IMR-90 (cell line): ENCODE measurements at regions not wholly inside any gene's neighbourhood (a gene's known extent, or its start where the extent isn't known, plus 50 kb on each side); places are given as distances from the start of the nearest gene placed in this dataset.

Source experiments
- ATAC-seq: fragments of 200-7000 bp; cut with Tn5 transposase; 2 replicates; pipeline ENCODE4 v1.9.1; 2020; ENCODE audit warnings: low read depth, mild to moderate bottlenecking, moderate library complexity
- BruUV-seq: library from RNA; stranded (reverse); fragments of 400-500 nt; replicated peaks from 2 replicates; lab custom pipeline; 2021; lab: Mats Ljungman, UMichigan
- CTCF ChIA-PET: fragments of 300-600 bp; formaldehyde crosslinking; extraction: SDS; loops from one replicate; lab custom pipeline; 2021; ENCODE audit warnings: antibody characterized with exemption; lab: Yijun Ruan, JAX
- POLR2A ChIA-PET: fragments of 300-600 bp; sonication (Branson Sonifier 250); formaldehyde crosslinking; loops from one replicate; lab custom pipeline; 2022; ENCODE audit warnings: antibody characterized with exemption; ENCODE audit not compliant: unreplicated experiment; lab: Charles Lee
- DNase-seq: peaks from one replicate; pipeline ENCODE4 v3.0.0; 2013
- H2AFZ ChIP-seq: replicated peaks from 2 replicates; pipeline ENCODE3; 2013; ENCODE audit warnings: low read length, mild to moderate bottlenecking; ENCODE audit not compliant: poor library complexity
- H2AK5ac ChIP-seq: 2 replicates; pipeline ENCODE4 v1.6.1; 2013; ENCODE audit warnings: low read depth, low read length, inconsistent platforms
- H2AK9ac ChIP-seq: replicated peaks from 2 replicates; pipeline ENCODE3; 2013; ENCODE audit warnings: mild to moderate bottlenecking, low read depth, low read length, moderate library complexity; ENCODE audit not compliant: poor library complexity
- H2BK120ac ChIP-seq: 2 replicates; pipeline ENCODE4 v1.6.1; 2013; ENCODE audit warnings: low read depth, low read length, inconsistent platforms
- H2BK15ac ChIP-seq: 3 replicates; pipeline ENCODE4 v1.6.1; 2013; ENCODE audit warnings: low read depth, low read length, inconsistent platforms
- H2BK20ac ChIP-seq: 2 replicates; pipeline ENCODE4 v1.6.1; 2013; ENCODE audit warnings: low read depth, mild to moderate bottlenecking, inconsistent platforms, low read length, moderate library complexity
- H2BK5ac ChIP-seq: 2 replicates; pipeline ENCODE4 v1.6.1; 2013; ENCODE audit warnings: mild to moderate bottlenecking, low read depth, low read length, inconsistent platforms; ENCODE audit not compliant: poor library complexity, severe bottlenecking
- H3K14ac ChIP-seq: replicated peaks from 2 replicates; pipeline ENCODE4 v1.6.1; 2013; ENCODE audit warnings: low read depth, low read length, inconsistent platforms
- H3K18ac ChIP-seq: 2 replicates; pipeline ENCODE4 v1.6.1; 2013; ENCODE audit warnings: low read depth, low read length, control low read depth
- H3K23ac ChIP-seq: 2 replicates; pipeline ENCODE4 v1.6.1; 2013; ENCODE audit warnings: low read depth, low read length, inconsistent platforms
- H3K27ac ChIP-seq: 2 replicates; pipeline ENCODE4 v1.5.1; 2013; ENCODE audit warnings: mild to moderate bottlenecking, control low read depth, low read length; ENCODE audit not compliant: insufficient read depth
- H3K27me3 ChIP-seq: 2 replicates; pipeline ENCODE4 v1.6.1; 2013; ENCODE audit warnings: low read length; ENCODE audit not compliant: control insufficient read depth, insufficient read depth
- H3K36me3 ChIP-seq: 2 replicates; pipeline ENCODE4 v1.6.1; 2013; ENCODE audit warnings: low read length, mixed read lengths; ENCODE audit not compliant: control insufficient read depth, insufficient read depth
- H3K4ac ChIP-seq: 2 replicates; pipeline ENCODE4 v1.6.1; 2013; ENCODE audit warnings: low read depth, low read length, inconsistent platforms
- H3K4me1 ChIP-seq: 2 replicates; pipeline ENCODE4 v1.6.1; 2013; ENCODE audit warnings: low read length, mixed read lengths; ENCODE audit not compliant: control insufficient read depth, insufficient read depth
- H3K4me2 ChIP-seq: 2 replicates; pipeline ENCODE4 v1.6.1; 2013; ENCODE audit warnings: low read depth, mild to moderate bottlenecking, control low read depth, low read length, moderate library complexity
- H3K4me3 ChIP-seq: 2 replicates; pipeline ENCODE4 v1.5.1; 2013; ENCODE audit warnings: low read depth, mild to moderate bottlenecking, control low read depth, low read length, moderate library complexity; ENCODE audit not compliant: insufficient read depth
- H3K56ac ChIP-seq: 2 replicates; pipeline ENCODE4 v1.6.1; 2013; ENCODE audit warnings: low read length, inconsistent platforms; ENCODE audit not compliant: insufficient read depth; ENCODE audit errors: extremely low read depth
- H3K79me1 ChIP-seq, 2 experiments: 2 replicates each; pipeline ENCODE4 v1.6.1; 2013; ENCODE audit warnings: low read length in 2 of 2, inconsistent platforms in 1 of 2, low read depth in 1 of 2
- H3K9ac ChIP-seq: 2 replicates; pipeline ENCODE4 v1.6.1; 2013; ENCODE audit warnings: low read depth, low read length, control low read depth
- H3K9me1 ChIP-seq: 2 replicates; pipeline ENCODE4 v1.6.1; 2013; ENCODE audit warnings: low read length, inconsistent platforms; ENCODE audit not compliant: insufficient read depth
- H3K9me3 ChIP-seq: 2 replicates; pipeline ENCODE4 v1.6.1; 2013; ENCODE audit warnings: low read length; ENCODE audit not compliant: control insufficient read depth, insufficient read depth
- H4K20me1 ChIP-seq: 2 replicates; pipeline ENCODE4 v1.6.1; 2013; ENCODE audit warnings: low read length, inconsistent platforms; ENCODE audit not compliant: insufficient read depth
- H4K5ac ChIP-seq: 2 replicates; pipeline ENCODE4 v1.6.1; 2013; ENCODE audit warnings: mild to moderate bottlenecking, low read depth, low read length, control low read depth
- H4K8ac ChIP-seq, 2 experiments: 2 replicates each; pipeline ENCODE4 v1.6.1; 2013; ENCODE audit warnings: low read depth in 2 of 2, low read length in 2 of 2, control low read depth in 1 of 2, inconsistent platforms in 1 of 2
- H4K91ac ChIP-seq: 2 replicates; pipeline ENCODE4 v1.6.1; 2013; ENCODE audit warnings: low read depth, low read length, inconsistent platforms; ENCODE audit not compliant: insufficient read depth
- BHLHE40 ChIP-seq: fragments of 150-350 bp; IDR thresholded peaks from 2 replicates; pipeline ENCODE4 v1.6.1; 2016; ENCODE audit warnings: mild to moderate bottlenecking, low read depth, low read length
- CEBPB ChIP-seq: IDR thresholded peaks from 2 replicates; pipeline ENCODE4 v1.6.1; 2012; ENCODE audit warnings: low read depth, low read length, improper control_type of control experiment
- CTCF ChIP-seq: conservative IDR thresholded peaks from 2 replicates; pipeline ENCODE4 v1.5.1; 2012; ENCODE audit warnings: mild to moderate bottlenecking, low read depth, low read length, improper control_type of control experiment
- FOS ChIP-seq: fragments of 150-350 bp; IDR thresholded peaks from 2 replicates; pipeline ENCODE4 v1.6.1; 2016; ENCODE audit warnings: low read depth, low read length
- MAFK ChIP-seq: IDR thresholded peaks from 2 replicates; pipeline ENCODE4 v1.6.1; 2012; ENCODE audit warnings: low read depth, low read length, improper control_type of control experiment
- MAZ ChIP-seq: IDR thresholded peaks from 2 replicates; pipeline ENCODE4 v1.6.1; 2012; ENCODE audit warnings: low read depth, mild to moderate bottlenecking, low read length, improper control_type of control experiment, moderate library complexity, borderline replicate concordance
- POLR2A ChIP-seq: IDR thresholded peaks from 2 replicates; pipeline ENCODE4 v1.6.1; 2012; ENCODE audit warnings: mild to moderate bottlenecking, low read depth, low read length
- RAD21 ChIP-seq: IDR thresholded peaks from 2 replicates; pipeline ENCODE4 v1.6.1; 2012; ENCODE audit warnings: low read length, improper control_type of control experiment
- RCOR1 ChIP-seq: IDR thresholded peaks from 2 replicates; pipeline ENCODE4 v1.6.1; 2012; ENCODE audit warnings: mild to moderate bottlenecking, low read length, improper control_type of control experiment; ENCODE audit not compliant: insufficient replicate concordance
- RFX5 ChIP-seq: IDR thresholded peaks from 2 replicates; pipeline ENCODE4 v1.8.0; 2012; ENCODE audit warnings: low read depth, mild to moderate bottlenecking, low read length, moderate library complexity
- SMC3 ChIP-seq: fragments of 150-350 bp; IDR thresholded peaks from 2 replicates; pipeline ENCODE4 v1.6.1; 2016; ENCODE audit warnings: low read depth, mild to moderate bottlenecking, antibody characterized with exemption, low read length, moderate library complexity
- WGBS, 2 experiments: methylation state at CpG; one replicate each; pipeline versions ENCODE4 v1.1.5 to v1.1.7; 2013; ENCODE audit warnings: missing lambda C conversion rate in 2 of 2; ENCODE audit not compliant: insufficient read length in 1 of 2; ENCODE audit errors: extremely low coverage in 2 of 2; 5-methylcytosine and 5-hydroxymethylcytosine counted together
- dilution Hi-C: fragments of 300-500 bp; cut with HindIII; formaldehyde crosslinking; loops from one replicate; pipeline ENCODE4 v1.14.3; 2018; ENCODE audit warnings: low sequenced_read_pairs; ENCODE audit not compliant: unreplicated experiment
- in situ Hi-C: fragments of 300-500 bp; cut with MboI; formaldehyde crosslinking; loops from 3 replicates; pipeline ENCODE4 v1.14.3; 2019; ENCODE audit warnings: low sequenced_read_pairs, inconsistent platforms, mixed read lengths
- intact Hi-C: fragments of 100-400 bp; cut with micrococcal nuclease; formaldehyde crosslinking; loops from 2 replicates; pipeline ENCODE4 v1.10.0; 2022

GRCh38 chr4:24392613-24393012 is 191.7 kb downstream of the DHX15 start:
- POLR2A ChIA-PET, result no interaction called here
- in situ Hi-C loops, result no loop called here

More at GRCh38 chr4:24392613-24393012, 191.7 kb downstream of the DHX15 start:
- Histone ChIP-seq H3K36me3 (no peaks in the 10 kb centered on the region), H4K20me1 (no peaks in the 10 kb centered on the region), H3K23ac (no peak overlapping the region), H3K9me3 (no peaks in the 10 kb centered on the region), H3K18ac (no peak overlapping the region), H3K27me3 (no peaks in the 10 kb centered on the region), H2BK5ac (no peak overlapping the region), H4K91ac (no peak overlapping the region), H2AK5ac (no peak overlapping the region), H2BK120ac (no peak overlapping the region), H4K8ac (no peak overlapping the region), H2AFZ (no peak overlapping the region), H3K9ac (no peak overlapping the region), H4K5ac (no peak overlapping the region), H3K14ac (no peak overlapping the region), H3K9me1 (no peaks in the 10 kb centered on the region), H3K79me1 (no peaks in the 10 kb centered on the region), H2AK9ac (no peak overlapping the region), H2BK20ac (no peak overlapping the region), H2BK15ac (no peak overlapping the region), H3K4me2 (no peak overlapping the region), H3K4me3 (no peak overlapping the region), H3K4ac (no peak overlapping the region), H3K27ac (no peak overlapping the region), H3K4me1 (0 out of 2 replicates have a peak, but pooled peaks cover 3% of the 10 kb centered on the region), H3K56ac (no peak overlapping the region)
- dilution Hi-C loops (no loop called here), intact Hi-C loops (no loop called here)
- CTCF ChIA-PET, result no interaction called here
- 80% methylated on average over 1 of the region's 5 CpGs; no CpG with 5 or more reads in 1 of the 2 experiments for WGBS, 2 experiments
- ATAC-seq, result no peak
- no peak for TF ChIP-seq RFX5
- TF ChIP-seq SMC3, result no peak
- no peak for TF ChIP-seq MAZ
- no peak for TF ChIP-seq CEBPB
- no peak for TF ChIP-seq CTCF
- no peak for TF ChIP-seq MAFK
- TF ChIP-seq BHLHE40, result no peak
- no peak for TF ChIP-seq POLR2A
- TF ChIP-seq RAD21, result no peak
- TF ChIP-seq RCOR1, result no peak
- no peak for TF ChIP-seq FOS
- no TSS peak for BruUV-seq
- no peak for DNase-seq
